AG09319 (cell line): ENCODE measurements at regions not wholly inside any gene's neighbourhood (a gene's known extent, or its start where the extent isn't known, plus 50 kb on each side); places are given as distances from the start of the nearest gene placed in this dataset.

Experiments used
- DNase-seq: peaks from one replicate; pipeline ENCODE4 v3.0.0-alpha.2; 2010; ENCODE audit warnings: low read depth; ENCODE audit errors: extremely low read depth
- TF ChIP-seq, protein P1 (sequence below): IDR thresholded peaks from 2 replicates; pipeline ENCODE4 v1.5.1; 2011; ENCODE audit warnings: low read depth, mild to moderate bottlenecking, inconsistent platforms, low read length, moderate library complexity

DNA sequence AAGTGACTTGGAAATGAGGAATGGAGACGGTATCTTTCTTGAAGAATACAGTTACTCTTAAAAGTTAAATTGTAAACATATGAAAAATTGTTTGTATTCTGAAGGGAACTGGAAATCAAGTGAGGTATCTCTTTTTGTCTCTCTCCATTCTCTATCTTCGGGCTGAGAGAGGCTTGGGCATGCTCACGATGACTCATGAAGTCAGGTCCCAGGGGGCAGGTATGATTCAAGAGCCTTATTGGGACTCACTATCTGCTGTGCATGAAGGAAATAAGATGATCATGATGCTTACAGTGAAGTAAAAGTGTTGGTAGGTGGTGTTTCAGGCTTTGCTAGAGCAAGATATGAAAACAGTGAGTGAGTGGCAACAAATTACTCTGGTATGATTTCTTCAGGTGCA is 200.4 kb upstream of the PITX2 start:
- no peak for DNase-seq
- TF ChIP-seq, protein P1, sequence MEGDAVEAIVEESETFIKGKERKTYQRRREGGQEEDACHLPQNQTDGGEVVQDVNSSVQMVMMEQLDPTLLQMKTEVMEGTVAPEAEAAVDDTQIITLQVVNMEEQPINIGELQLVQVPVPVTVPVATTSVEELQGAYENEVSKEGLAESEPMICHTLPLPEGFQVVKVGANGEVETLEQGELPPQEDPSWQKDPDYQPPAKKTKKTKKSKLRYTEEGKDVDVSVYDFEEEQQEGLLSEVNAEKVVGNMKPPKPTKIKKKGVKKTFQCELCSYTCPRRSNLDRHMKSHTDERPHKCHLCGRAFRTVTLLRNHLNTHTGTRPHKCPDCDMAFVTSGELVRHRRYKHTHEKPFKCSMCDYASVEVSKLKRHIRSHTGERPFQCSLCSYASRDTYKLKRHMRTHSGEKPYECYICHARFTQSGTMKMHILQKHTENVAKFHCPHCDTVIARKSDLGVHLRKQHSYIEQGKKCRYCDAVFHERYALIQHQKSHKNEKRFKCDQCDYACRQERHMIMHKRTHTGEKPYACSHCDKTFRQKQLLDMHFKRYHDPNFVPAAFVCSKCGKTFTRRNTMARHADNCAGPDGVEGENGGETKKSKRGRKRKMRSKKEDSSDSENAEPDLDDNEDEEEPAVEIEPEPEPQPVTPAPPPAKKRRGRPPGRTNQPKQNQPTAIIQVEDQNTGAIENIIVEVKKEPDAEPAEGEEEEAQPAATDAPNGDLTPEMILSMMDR = no peak

DNA sequence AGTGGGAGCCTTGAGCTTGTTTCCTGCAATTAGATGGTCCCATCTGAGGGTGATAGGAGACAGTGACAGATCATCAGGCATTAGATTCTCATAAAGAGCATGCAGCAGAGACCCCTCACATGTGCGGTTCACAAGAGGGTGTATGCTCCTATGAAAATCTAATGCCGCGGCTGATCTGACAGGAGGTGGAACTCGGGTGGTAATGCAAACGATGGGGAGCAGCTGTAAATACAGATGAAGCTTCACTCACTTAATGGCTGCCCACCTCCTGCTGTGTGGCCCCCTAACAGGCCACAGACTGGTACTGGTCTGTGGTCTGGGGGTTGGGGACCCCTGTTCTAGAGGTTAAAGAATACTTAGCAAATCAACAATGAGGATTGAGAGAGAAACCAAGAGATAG is 201.5 kb upstream of the PITX2 start:
- no peak for DNase-seq
- TF ChIP-seq, protein P1 = no peak

DNA sequence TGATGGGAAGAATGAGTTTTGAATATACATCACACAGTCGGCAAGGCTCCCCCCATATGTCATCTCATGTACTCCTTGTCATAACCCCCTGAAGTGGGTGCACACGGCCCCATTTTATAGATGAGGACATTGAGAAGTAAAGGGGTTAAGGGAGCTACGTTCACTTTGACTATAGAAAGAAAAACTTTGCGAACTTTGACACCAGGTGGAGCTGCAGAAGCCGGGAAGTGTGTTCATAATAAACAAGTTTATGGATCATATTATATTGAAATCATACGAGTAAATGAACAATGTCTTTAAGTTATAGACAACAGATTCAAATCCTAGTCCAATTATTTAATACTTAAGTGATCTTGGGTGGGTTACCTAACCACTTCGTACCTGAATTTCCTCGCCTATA is 203.8 kb upstream of the PITX2 start:
- TF ChIP-seq, protein P1 = no peak
- no peak for DNase-seq

DNA sequence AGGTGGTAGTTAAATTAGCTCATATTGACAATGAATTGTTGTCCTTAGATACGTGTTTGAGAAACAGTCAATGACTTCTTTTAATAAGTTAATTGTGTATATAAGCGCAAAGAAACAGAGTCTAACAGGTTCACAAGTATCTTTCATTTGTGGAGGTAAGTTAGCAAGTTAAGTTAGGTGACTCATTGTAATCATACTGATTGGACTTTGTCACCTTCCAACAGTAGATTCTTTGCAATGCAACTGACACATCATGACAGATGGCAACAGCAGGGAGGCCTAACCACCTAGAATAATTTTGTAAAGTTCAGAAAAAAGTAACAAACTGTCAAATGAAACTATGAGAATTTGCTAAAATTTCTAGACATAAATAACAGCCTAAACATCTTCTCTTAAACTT is 207.6 kb upstream of the PITX2 start:
- no peak for DNase-seq
- TF ChIP-seq, protein P1 = no peak

DNA sequence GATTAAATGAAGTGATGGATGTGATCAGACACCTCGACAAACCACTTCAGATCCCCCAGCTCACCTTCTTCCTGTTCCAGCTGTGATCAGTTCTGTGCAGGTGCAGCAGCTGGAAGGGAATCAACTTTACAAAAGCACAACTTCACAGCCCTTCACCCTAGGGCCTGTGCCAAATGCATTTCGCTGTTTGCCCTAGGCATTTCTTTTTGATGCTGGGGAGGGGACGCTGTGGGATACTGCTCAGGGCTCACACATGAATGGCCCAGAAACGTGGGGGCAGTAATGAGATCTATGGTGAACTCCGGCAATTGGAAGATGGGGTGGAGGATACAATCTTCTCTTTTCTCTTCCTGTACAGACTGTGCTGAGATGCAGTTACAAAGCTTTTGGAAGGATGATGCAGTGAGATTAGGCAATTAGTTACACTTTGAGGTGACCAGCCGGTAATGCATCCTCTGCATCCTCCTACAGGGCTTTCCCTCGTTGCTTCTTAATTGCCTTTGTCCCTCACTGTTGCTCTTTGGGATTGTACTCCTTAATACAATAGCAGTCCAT is 215.1 kb upstream of the PITX2 start:
- DNase-seq = no peak
- TF ChIP-seq, protein P1 = no peak

DNA sequence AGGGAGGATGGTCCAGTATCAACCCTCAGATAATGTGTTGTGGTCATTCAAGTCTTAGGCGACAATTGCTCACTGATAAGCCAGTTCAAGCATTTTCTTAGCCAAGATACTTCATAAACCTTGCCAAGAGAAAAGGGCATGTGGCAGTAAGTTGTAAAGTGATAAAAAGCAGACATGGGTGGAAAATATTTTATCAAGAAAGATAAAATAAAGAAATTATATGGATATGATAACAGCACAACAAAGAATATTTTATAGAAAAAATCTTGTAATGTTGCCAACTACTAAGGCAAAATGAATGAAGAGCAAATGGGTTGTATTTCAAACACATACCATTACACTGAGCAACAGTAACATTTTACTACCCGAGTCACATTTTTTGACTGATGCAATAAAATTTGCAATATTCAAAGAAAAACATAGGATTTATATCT is 217.4 kb upstream of the PITX2 start:
- TF ChIP-seq, protein P1 = no peak
- no peak for DNase-seq

DNA sequence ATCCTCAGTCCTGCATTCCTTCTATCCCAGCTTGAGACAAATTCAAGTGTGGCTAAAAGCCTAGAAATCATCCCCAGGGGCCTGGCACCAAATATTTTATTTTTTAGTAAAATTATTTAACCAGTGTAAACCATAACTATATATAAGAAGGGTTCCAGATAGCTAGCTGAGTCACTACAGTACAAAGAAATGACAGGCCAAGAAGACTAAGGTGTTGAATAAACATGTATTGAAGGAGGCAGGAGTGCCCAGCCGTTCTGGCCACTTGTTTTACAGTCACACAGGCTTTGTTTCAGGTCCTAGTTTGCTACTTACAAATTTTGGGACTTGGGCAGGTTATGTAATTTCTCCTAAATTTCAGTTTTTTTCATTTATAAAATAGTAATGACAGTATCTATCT is 225.9 kb upstream of the PITX2 start:
- DNase-seq = no peak
- TF ChIP-seq, protein P1 = no peak
